Endothelial cell of umbilical vein (primary cell): ENCODE measurements at regions not wholly inside any gene's neighbourhood (a gene's known extent, or its start where the extent isn't known, plus 50 kb on each side); places are given as distances from the start of the nearest gene placed in this dataset.

Experiments
- BruUV-seq: library from RNA; stranded (reverse); fragments of 400-500 nt; replicated peaks from 2 replicates; lab custom pipeline; 2021; lab: Mats Ljungman, UMichigan
- CTCF ChIA-PET: fragments of 300-600, 350-600 bp; sonication (Branson Sonifier 250); formaldehyde crosslinking; loops from one replicate; lab custom pipeline; 2021; ENCODE audit warnings: antibody characterized with exemption, inconsistent platforms; lab: Charles Lee
- POLR2A ChIA-PET: fragments of 300-600, 350-600 bp; sonication (Branson Sonifier 250); formaldehyde crosslinking; loops from one replicate; lab custom pipeline; 2021; ENCODE audit warnings: antibody characterized with exemption, inconsistent platforms; lab: Charles Lee
- DNase-seq: peaks from one replicate; pipeline ENCODE4 v3.0.0-alpha.2; 2011; ENCODE audit warnings: low read depth, low spot score
- FAIRE-seq: peaks from 2 replicates; lab custom pipeline; 2011; peaks lifted over from hg19 to GRCh38; lab: Jason Lieb, UNC
- H2AFZ ChIP-seq: 2 replicates; pipeline ENCODE4 v1.6.0; 2012; ENCODE audit warnings: low read depth, low read length, control low read depth, inconsistent platforms
- H3K27ac ChIP-seq: 2 replicates; pipeline ENCODE4 v1.5.1; 2011; ENCODE audit warnings: low read depth, mild to moderate bottlenecking, control low read depth, low read length, moderate library complexity; ENCODE audit not compliant: insufficient read depth
- H3K27me3 ChIP-seq, 2 experiments: 2 replicates each; pipeline versions ENCODE4 v1.6.0 to v1.6.1; 2011; ENCODE audit warnings: low read length in 2 of 2, mixed read lengths in 1 of 2; ENCODE audit not compliant: control insufficient read depth in 2 of 2, insufficient read depth in 2 of 2
- H3K36me3 ChIP-seq, 2 experiments: 2 replicates in 1 of 2; 3 replicates in 1 of 2; pipeline ENCODE4 v1.5.1; 2011; ENCODE audit warnings: low read length in 2 of 2, mild to moderate bottlenecking in 1 of 2, moderate library complexity in 1 of 2; ENCODE audit not compliant: control insufficient read depth in 2 of 2, insufficient read depth in 2 of 2; ENCODE audit errors: extremely low read depth in 1 of 2
- H3K4me1 ChIP-seq: 3 replicates; pipeline ENCODE4 v1.5.1; 2011; ENCODE audit warnings: mild to moderate bottlenecking, low read length; ENCODE audit not compliant: control insufficient read depth, insufficient read depth; ENCODE audit errors: extremely low read depth
- H3K4me2 ChIP-seq: 2 replicates; pipeline ENCODE4 v1.6.1; 2011; ENCODE audit warnings: low read length, control low read depth, mixed read lengths; ENCODE audit not compliant: insufficient read depth
- H3K4me3 ChIP-seq, 3 experiments: fragments of 200-600 bp in 1 of 3; sonication (generic), shearing (Covaris generic) in 1 of 3; replicated peaks in 1 of 3; 2 replicates each; pipeline ENCODE4 v1.5.1; 2011 to 2016; ENCODE audit warnings: control low read depth in 3 of 3, low read length in 3 of 3, mild to moderate bottlenecking in 2 of 3, inconsistent platforms in 1 of 3, low read depth in 1 of 3, moderate library complexity in 1 of 3; ENCODE audit not compliant: insufficient read depth in 1 of 3
- H3K79me2 ChIP-seq: 2 replicates; pipeline ENCODE4 v1.6.0; 2012; ENCODE audit warnings: low read length, inconsistent platforms; ENCODE audit not compliant: control insufficient read depth, insufficient read depth
- H3K9ac ChIP-seq: replicated peaks from 2 replicates; pipeline ENCODE3; 2011; ENCODE audit warnings: low read length, control low read depth; ENCODE audit not compliant: insufficient read depth; ENCODE audit errors: extremely low read depth
- H3K9me1 ChIP-seq: replicated peaks from 3 replicates; pipeline ENCODE4 v1.6.0; 2011; ENCODE audit warnings: mild to moderate bottlenecking, low read length; ENCODE audit not compliant: control insufficient read depth, insufficient read depth; ENCODE audit errors: extremely low read depth
- H3K9me3 ChIP-seq: replicated peaks from 2 replicates; pipeline ENCODE4 v1.5.1; 2012; ENCODE audit warnings: low read length, inconsistent platforms; ENCODE audit not compliant: control insufficient read depth, insufficient read depth
- H4K20me1 ChIP-seq: replicated peaks from 2 replicates; pipeline ENCODE3; 2011; ENCODE audit warnings: mild to moderate bottlenecking, low read length; ENCODE audit not compliant: control insufficient read depth, insufficient read depth; ENCODE audit errors: extremely low read depth
- EZH2 ChIP-seq: IDR thresholded peaks from 2 replicates; pipeline ENCODE4 v1.6.1; 2012; ENCODE audit warnings: borderline replicate concordance, low read depth, mild to moderate bottlenecking, moderate library complexity, low read length, inconsistent platforms; ENCODE audit not compliant: severe bottlenecking
- FOS ChIP-seq: IDR thresholded peaks from 2 replicates; pipeline ENCODE4 v1.6.1; 2011; ENCODE audit warnings: mild to moderate bottlenecking, low read length, moderate library complexity, borderline replicate concordance; ENCODE audit not compliant: insufficient read depth
- GATA2 ChIP-seq: IDR thresholded peaks from 2 replicates; pipeline ENCODE4 v1.7.0; 2011; ENCODE audit warnings: low read depth, mild to moderate bottlenecking, moderate library complexity, mixed read lengths, low read length; ENCODE audit not compliant: insufficient read length, insufficient read depth
- JUN ChIP-seq: IDR thresholded peaks from 2 replicates; pipeline ENCODE4 v1.6.1; 2011; ENCODE audit warnings: borderline replicate concordance, low read depth; ENCODE audit not compliant: insufficient read length, insufficient read depth
- MYC ChIP-seq: IDR thresholded peaks from one replicate; pipeline ENCODE4 v1.6.1; 2011; ENCODE audit warnings: mild to moderate bottlenecking, low read depth, low read length
- POLR2A ChIP-seq: IDR thresholded peaks from 2 replicates; pipeline ENCODE4 v1.6.1; 2012; ENCODE audit warnings: low read depth, mild to moderate bottlenecking, control low read depth, low read length
- POLR2AphosphoS5 ChIP-seq: IDR thresholded peaks from 2 replicates; pipeline ENCODE4 v1.6.1; 2012; ENCODE audit warnings: low read depth, mild to moderate bottlenecking, control low read depth, low read length, moderate library complexity; ENCODE audit not compliant: insufficient read depth
- dilution Hi-C: fragments of 300-500 bp; cut with MboI; formaldehyde crosslinking; loops from one replicate; pipeline ENCODE4 v1.15.0; 2019; ENCODE audit warnings: low sequenced_read_pairs; ENCODE audit not compliant: extremely low pct_ligation_motif_present
- intact Hi-C: fragments of 100-400 bp; cut with micrococcal nuclease; formaldehyde crosslinking; loops from one replicate; pipeline ENCODE4 v1.10.0; 2022
- TF ChIP-seq, protein P1 (sequence below): IDR thresholded peaks from 2 replicates; pipeline ENCODE4 v1.6.1; 2011; ENCODE audit not compliant: insufficient read depth, insufficient read length
- TF ChIP-seq, protein P2 (sequence below), 2 donors: IDR thresholded peaks; 1 replicate in 1 of 2; 2 replicates in 1 of 2; pipeline ENCODE4 v1.5.1; 2011; ENCODE audit warnings: low read length in 2 of 2, mild to moderate bottlenecking in 2 of 2, moderate library complexity in 2 of 2, control low read depth in 1 of 2, inconsistent platforms in 1 of 2, low read depth in 1 of 2; ENCODE audit not compliant: insufficient read depth in 1 of 2; ENCODE audit errors: extremely low read depth in 1 of 2

DNA sequence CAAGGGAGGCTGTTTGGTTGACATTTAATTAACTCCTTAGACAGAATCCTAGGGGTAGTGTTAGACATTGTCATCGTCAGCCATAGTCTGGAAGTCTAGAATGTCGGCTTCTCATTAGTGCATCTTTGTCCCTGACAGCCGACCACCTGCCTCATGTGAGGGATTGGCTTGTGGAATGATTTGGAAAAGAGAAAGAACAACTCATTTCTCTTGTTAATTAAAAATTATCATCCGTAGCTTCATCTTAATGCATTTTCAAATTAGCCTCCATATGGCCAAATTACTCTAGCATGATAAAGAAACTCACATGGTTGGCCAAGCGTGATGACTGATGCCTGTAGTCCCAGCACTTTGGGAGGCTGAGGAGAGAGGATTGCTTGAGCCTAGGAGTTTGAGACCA lies 97.7 kb upstream of the PARD3 start:
- CTCF ChIA-PET, result interaction anchor here (1.3 kb wide), 1 partner anchor 25 kb away, joined by 5 read pairs; no protein-coding TSS in a partner anchor
- Histone ChIP-seq H3K4me3 (no peak overlapping the region), H3K4me1 (no peaks in the 10 kb centered on the region), H3K27ac (no peak overlapping the region), H3K27me3 (no peaks in the 10 kb centered on the region), H3K9me1 (no peaks in the 10 kb centered on the region), H3K4me2 (no peak overlapping the region), H2AFZ (no peak overlapping the region), H4K20me1 (no peaks in the 10 kb centered on the region), H3K9ac (no peak overlapping the region), H3K79me2 (no peaks in the 10 kb centered on the region), H3K36me3 (no peaks in the 10 kb centered on the region), H3K9me3 (no peaks in the 10 kb centered on the region)
- intact Hi-C loops (no loop called here), dilution Hi-C loops (no loop called here)
- DNase-seq (no peak), FAIRE-seq (no peak)
- no TSS peak for BruUV-seq
- POLR2A ChIA-PET, result no interaction called here
- no peak for TF ChIP-seq GATA2

DNA sequence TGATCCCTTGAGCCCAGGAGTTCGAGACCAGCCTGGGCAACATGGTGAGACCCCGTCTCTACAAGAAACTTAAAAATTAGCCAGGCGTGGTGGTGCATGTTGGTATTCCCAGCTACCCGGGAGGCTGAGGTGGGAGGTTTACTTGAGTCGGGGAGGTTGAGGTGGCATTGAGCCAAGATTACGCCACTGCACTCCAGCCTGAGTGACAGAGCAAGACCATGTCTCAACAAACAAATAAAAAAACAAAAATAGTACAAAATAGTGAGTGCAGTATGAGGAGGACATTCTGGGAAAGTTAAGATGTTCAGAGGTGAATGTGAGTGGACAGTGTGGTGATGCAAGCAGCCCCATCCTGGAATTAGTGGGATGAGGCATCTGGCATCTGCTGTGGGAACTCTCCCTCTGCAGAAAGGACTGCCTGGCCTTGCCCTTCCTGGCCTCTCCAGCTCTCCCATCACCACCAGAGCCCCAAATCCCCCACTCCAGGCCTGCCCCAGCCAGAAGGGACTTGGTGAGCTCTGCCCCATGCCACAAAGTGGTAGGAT lies 96.6 kb upstream of the PARD3 start:
- dilution Hi-C loops (no loop called here), intact Hi-C loops (no loop called here)
- DNase-seq (no peak), FAIRE-seq (no peak)
- TF ChIP-seq EZH2 (no peak), POLR2A (no peak), FOS (no peak), MYC (no peak), POLR2AphosphoS5 (no peak), JUN (no peak), GATA2 (no peak)
- TF ChIP-seq, protein P1, sequence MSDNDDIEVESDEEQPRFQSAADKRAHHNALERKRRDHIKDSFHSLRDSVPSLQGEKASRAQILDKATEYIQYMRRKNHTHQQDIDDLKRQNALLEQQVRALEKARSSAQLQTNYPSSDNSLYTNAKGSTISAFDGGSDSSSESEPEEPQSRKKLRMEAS, result no peak
- TF ChIP-seq, protein P2, sequence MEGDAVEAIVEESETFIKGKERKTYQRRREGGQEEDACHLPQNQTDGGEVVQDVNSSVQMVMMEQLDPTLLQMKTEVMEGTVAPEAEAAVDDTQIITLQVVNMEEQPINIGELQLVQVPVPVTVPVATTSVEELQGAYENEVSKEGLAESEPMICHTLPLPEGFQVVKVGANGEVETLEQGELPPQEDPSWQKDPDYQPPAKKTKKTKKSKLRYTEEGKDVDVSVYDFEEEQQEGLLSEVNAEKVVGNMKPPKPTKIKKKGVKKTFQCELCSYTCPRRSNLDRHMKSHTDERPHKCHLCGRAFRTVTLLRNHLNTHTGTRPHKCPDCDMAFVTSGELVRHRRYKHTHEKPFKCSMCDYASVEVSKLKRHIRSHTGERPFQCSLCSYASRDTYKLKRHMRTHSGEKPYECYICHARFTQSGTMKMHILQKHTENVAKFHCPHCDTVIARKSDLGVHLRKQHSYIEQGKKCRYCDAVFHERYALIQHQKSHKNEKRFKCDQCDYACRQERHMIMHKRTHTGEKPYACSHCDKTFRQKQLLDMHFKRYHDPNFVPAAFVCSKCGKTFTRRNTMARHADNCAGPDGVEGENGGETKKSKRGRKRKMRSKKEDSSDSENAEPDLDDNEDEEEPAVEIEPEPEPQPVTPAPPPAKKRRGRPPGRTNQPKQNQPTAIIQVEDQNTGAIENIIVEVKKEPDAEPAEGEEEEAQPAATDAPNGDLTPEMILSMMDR (IDR thresholded peaks at IDR 0.05; ENCODE audit: extremely low read depth in 1 of 2, insufficient read depth in 1 of 2, low read depth in 1 of 2, low read length in 2 of 2), result no peak
- Histone ChIP-seq H3K36me3 (no peaks in the 10 kb centered on the region), H3K79me2 (no peaks in the 10 kb centered on the region), H3K4me3 (no peak overlapping the region), H3K4me2 (no peak overlapping the region), H3K9ac (no peak overlapping the region), H2AFZ (no peak overlapping the region), H4K20me1 (no peaks in the 10 kb centered on the region), H3K27ac (no peak overlapping the region), H3K4me1 (no peaks in the 10 kb centered on the region), H3K27me3 (no peaks in the 10 kb centered on the region), H3K9me1 (no peaks in the 10 kb centered on the region), H3K9me3 (no peaks in the 10 kb centered on the region)
- no TSS peak for BruUV-seq
- ChIA-PET CTCF (interaction anchor here (1.3 kb wide), 1 partner anchor 26 kb away, joined by 5 read pairs; no protein-coding TSS in a partner anchor), POLR2A (no interaction called here)
